NCI-H345 treated with DMSO at 0.1 percent for 48 hours (cell line): ENCODE measurements at regions not wholly inside any gene's neighbourhood (a gene's known extent, or its start where the extent isn't known, plus 50 kb on each side); places are given as distances from the start of the nearest gene placed in this dataset.
"Not testable (repeated sequence)": the region's sequence is repeated elsewhere in the genome, so short reads cannot be mapped to it uniquely, and the experiment has no call there.

ENCODE experiments used
- DNase-seq: peaks from one replicate; lab custom pipeline; 2025; ENCODE audit not compliant: unreplicated experiment; lab: John Stamatoyannopoulos, UW

- DNase-seq = no peak
Measured at GRCh38 chrX:117843749-117844148, 272.9 kb downstream of the KLHL13 start.

GRCh38 chrX:117840645-117841044 is 276.0 kb downstream of the KLHL13 start:
- no peak for DNase-seq

GRCh38 chrX:117839544-117839943 is 277.1 kb downstream of the KLHL13 start:
- no peak for DNase-seq

- no peak for DNase-seq
Measured at GRCh38 chrX:117838581-117839331, 277.9 kb downstream of the KLHL13 start.

- DNase-seq = no peak
Measured at GRCh38 chrX:117835034-117835433, 281.6 kb downstream of the KLHL13 start.

- no peak for DNase-seq
Measured at GRCh38 chrX:117834076-117834475, 282.5 kb downstream of the KLHL13 start.

- DNase-seq = not testable (repeated sequence)
Measured at GRCh38 chrX:117821472-117821871, 295.1 kb downstream of the KLHL13 start.

- DNase-seq = no peak
Measured at GRCh38 chrX:117808426-117808825, 308.2 kb downstream of the KLHL13 start.

- no peak for DNase-seq
Measured at GRCh38 chrX:117803463-117803862, 313.1 kb downstream of the KLHL13 start.

- no peak for DNase-seq
Measured at GRCh38 chrX:117788339-117788738, 328.3 kb downstream of the KLHL13 start.

- DNase-seq = no peak
Measured at GRCh38 chrX:117771384-117771783, 345.2 kb downstream of the KLHL13 start.

- no peak for DNase-seq
Measured at GRCh38 chrX:117768861-117769604, 347.6 kb downstream of the KLHL13 start.

GRCh38 chrX:117765211-117765610 is 351.4 kb downstream of the KLHL13 start:
- no peak for DNase-seq

GRCh38 chrX:117752745-117753144 is 363.9 kb downstream of the KLHL13 start:
- DNase-seq = no peak

- no peak for DNase-seq
Measured at GRCh38 chrX:117751155-117751554, 365.5 kb downstream of the KLHL13 start.

GRCh38 chrX:117744958-117745357 is 371.7 kb downstream of the KLHL13 start:
- DNase-seq = no peak

GRCh38 chrX:117743469-117744251 is 372.9 kb downstream of the KLHL13 start:
- no peak for DNase-seq

GRCh38 chrX:117713411-117713810 is 403.2 kb downstream of the KLHL13 start:
- DNase-seq = no peak

GRCh38 chrX:117711782-117712181 is 404.8 kb downstream of the KLHL13 start:
- no peak for DNase-seq

GRCh38 chrX:117707948-117708743 is 408.5 kb downstream of the KLHL13 start:
- no peak for DNase-seq

- no peak for DNase-seq
Measured at GRCh38 chrX:117701050-117701449, 415.6 kb downstream of the KLHL13 start.
